SK-N-SH treated with all-trans-retinoic acid at 6 μM for 48 hours (cell line): ENCODE measurements at regions not wholly inside any gene's neighbourhood (a gene's known extent, or its start where the extent isn't known, plus 50 kb on each side); places are given as distances from the start of the nearest gene placed in this dataset.

Source experiments
- ATAC-seq: fragments of 200-7000 bp; cut with Tn5 transposase; 3 replicates; pipeline ENCODE4 v1.9.1; 2020; ENCODE audit warnings: mild to moderate bottlenecking, moderate library complexity
- ARNTL ChIP-seq: fragments of 450-650 bp; formaldehyde crosslinking; IDR thresholded peaks from 2 replicates; pipeline ENCODE4 v1.5.0; 2020; ENCODE audit warnings: low read depth, mild to moderate bottlenecking, moderate library complexity, borderline replicate concordance
- BACH2 ChIP-seq: fragments of 250-450 bp; sonication (Bioruptor Pico); IDR thresholded peaks from 2 replicates; pipeline ENCODE4 v1.9.0; 2021; ENCODE audit warnings: mild to moderate bottlenecking, borderline replicate concordance
- ESRRG ChIP-seq: fragments of 250-450 bp; sonication (Bioruptor Pico); IDR thresholded peaks from 2 replicates; pipeline ENCODE4 v1.6.1; 2021; ENCODE audit warnings: mild to moderate bottlenecking
- GLIS3 ChIP-seq: fragments of 250-450 bp; sonication (Bioruptor Pico); IDR thresholded peaks from 2 replicates; pipeline ENCODE4 v1.5.0; 2020; ENCODE audit warnings: mild to moderate bottlenecking, moderate library complexity
- ISL1 ChIP-seq: fragments of 250-450 bp; sonication (Bioruptor Pico); IDR thresholded peaks from 2 replicates; pipeline ENCODE4 v2.1.2; 2022; ENCODE audit warnings: mild to moderate bottlenecking, moderate library complexity
- OSR1 ChIP-seq: fragments of 250-450 bp; sonication (Bioruptor Pico); IDR thresholded peaks from 2 replicates; pipeline ENCODE4 v1.8.0; 2022; ENCODE audit warnings: moderate library complexity, mild to moderate bottlenecking, inconsistent platforms
- PPARA ChIP-seq: fragments of 250-450 bp; sonication (Bioruptor Pico); IDR thresholded peaks from 2 replicates; pipeline ENCODE4 v1.5.0; 2020; ENCODE audit warnings: mild to moderate bottlenecking, borderline replicate concordance
- RARB ChIP-seq: fragments of 250-450 bp; sonication (Bioruptor Pico); IDR thresholded peaks from 2 replicates; pipeline ENCODE4 v1.8.0; 2021; ENCODE audit warnings: mild to moderate bottlenecking, moderate library complexity
- SNAI2 ChIP-seq: fragments of 250-450 bp; sonication (Bioruptor Pico); IDR thresholded peaks from 2 replicates; pipeline ENCODE4 v1.5.0; 2020; ENCODE audit warnings: mild to moderate bottlenecking, moderate library complexity
- TCF4 ChIP-seq: fragments of 250-450 bp; sonication (Bioruptor Pico); IDR thresholded peaks from 2 replicates; pipeline ENCODE4 v1.8.0; 2021; ENCODE audit warnings: mild to moderate bottlenecking, moderate library complexity, borderline replicate concordance
- TOX ChIP-seq: fragments of 250-450 bp; sonication (Bioruptor Pico); IDR thresholded peaks from 2 replicates; pipeline ENCODE4 v1.8.0; 2021; ENCODE audit warnings: mild to moderate bottlenecking, moderate library complexity, borderline replicate concordance
- ZC3H10 ChIP-seq: fragments of 250-450 bp; sonication (Bioruptor Pico); IDR thresholded peaks from 2 replicates; pipeline ENCODE4 v1.5.1; 2021; ENCODE audit warnings: mild to moderate bottlenecking, moderate library complexity
- ZFP3 ChIP-seq: fragments of 250-450 bp; sonication (Bioruptor Pico); IDR thresholded peaks from 2 replicates; pipeline ENCODE4 v1.5.0; 2020; ENCODE audit warnings: mild to moderate bottlenecking, moderate library complexity
- ZFP30 ChIP-seq: fragments of 450-650 bp; formaldehyde crosslinking; IDR thresholded peaks from 2 replicates; pipeline ENCODE4 v1.5.0; 2022; ENCODE audit warnings: mild to moderate bottlenecking, moderate library complexity
- ZNF565 ChIP-seq: fragments of 450-650 bp; formaldehyde crosslinking; conservative IDR thresholded peaks from 2 replicates; pipeline ENCODE4 v1.5.0; 2020; ENCODE audit warnings: low read depth, mild to moderate bottlenecking, moderate library complexity
- ZNF70 ChIP-seq: fragments of 450-650 bp; formaldehyde crosslinking; IDR thresholded peaks from 2 replicates; pipeline ENCODE4 v1.5.0; 2020; ENCODE audit warnings: mild to moderate bottlenecking, moderate library complexity
- ZNF8 ChIP-seq: fragments of 450-650 bp; formaldehyde crosslinking; IDR thresholded peaks from 2 replicates; pipeline ENCODE4 v1.5.0; 2020; ENCODE audit warnings: mild to moderate bottlenecking, moderate library complexity
- TF ChIP-seq, protein P1 (sequence below): fragments of 250-450 bp; sonication (Bioruptor Pico); IDR thresholded peaks from 2 replicates; pipeline ENCODE4 v1.5.1; 2021; ENCODE audit warnings: mild to moderate bottlenecking, moderate library complexity
- TF ChIP-seq, protein P2 (sequence below): fragments of 250-450 bp; sonication (Bioruptor Pico); IDR thresholded peaks from 2 replicates; pipeline ENCODE4 v1.5.0; 2020; ENCODE audit warnings: mild to moderate bottlenecking, moderate library complexity
- TF ChIP-seq, protein P3 (sequence below): fragments of 250-450 bp; sonication (Bioruptor Pico); IDR thresholded peaks from 2 replicates; pipeline ENCODE4 v1.5.1; 2020; ENCODE audit warnings: low read depth, mild to moderate bottlenecking, moderate library complexity

DNA sequence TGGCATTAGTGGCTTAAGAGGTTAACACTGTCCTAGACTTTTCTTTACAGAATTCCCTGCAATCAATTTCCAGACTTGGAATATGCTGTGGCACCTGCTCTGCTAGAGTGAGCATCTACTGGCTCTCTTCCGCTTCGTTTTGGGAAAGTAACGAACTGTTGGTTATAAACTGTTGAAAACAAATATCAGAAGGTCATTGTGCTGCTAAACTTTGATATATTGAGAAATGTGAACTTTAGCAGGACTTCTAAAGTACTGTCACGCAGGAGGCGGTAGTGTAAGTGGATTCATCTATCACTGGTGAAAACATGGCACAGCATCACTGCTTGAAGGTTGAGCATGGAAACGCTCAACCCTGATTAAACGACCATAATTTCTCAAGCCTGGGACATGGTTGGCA lies 348.9 kb downstream of the FLRT2 start:
- no peak for ATAC-seq
- TF ChIP-seq PPARA (CRISPR knock-in tag): no peak
- TF ChIP-seq TOX (CRISPR knock-in tag): no peak
- no peak for TF ChIP-seq ZFP30 (CRISPR knock-in tag)
- no peak for TF ChIP-seq GLIS3 (CRISPR knock-in tag)
- no peak for TF ChIP-seq ARNTL (CRISPR knock-in tag)
- TF ChIP-seq, protein P1, sequence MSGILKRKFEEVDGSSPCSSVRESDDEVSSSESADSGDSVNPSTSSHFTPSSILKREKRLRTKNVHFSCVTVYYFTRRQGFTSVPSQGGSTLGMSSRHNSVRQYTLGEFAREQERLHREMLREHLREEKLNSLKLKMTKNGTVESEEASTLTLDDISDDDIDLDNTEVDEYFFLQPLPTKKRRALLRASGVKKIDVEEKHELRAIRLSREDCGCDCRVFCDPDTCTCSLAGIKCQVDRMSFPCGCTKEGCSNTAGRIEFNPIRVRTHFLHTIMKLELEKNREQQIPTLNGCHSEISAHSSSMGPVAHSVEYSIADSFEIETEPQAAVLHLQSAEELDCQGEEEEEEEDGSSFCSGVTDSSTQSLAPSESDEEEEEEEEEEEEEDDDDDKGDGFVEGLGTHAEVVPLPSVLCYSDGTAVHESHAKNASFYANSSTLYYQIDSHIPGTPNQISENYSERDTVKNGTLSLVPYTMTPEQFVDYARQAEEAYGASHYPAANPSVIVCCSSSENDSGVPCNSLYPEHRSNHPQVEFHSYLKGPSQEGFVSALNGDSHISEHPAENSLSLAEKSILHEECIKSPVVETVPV (CRISPR knock-in tag): no peak
- TF ChIP-seq, protein P2, sequence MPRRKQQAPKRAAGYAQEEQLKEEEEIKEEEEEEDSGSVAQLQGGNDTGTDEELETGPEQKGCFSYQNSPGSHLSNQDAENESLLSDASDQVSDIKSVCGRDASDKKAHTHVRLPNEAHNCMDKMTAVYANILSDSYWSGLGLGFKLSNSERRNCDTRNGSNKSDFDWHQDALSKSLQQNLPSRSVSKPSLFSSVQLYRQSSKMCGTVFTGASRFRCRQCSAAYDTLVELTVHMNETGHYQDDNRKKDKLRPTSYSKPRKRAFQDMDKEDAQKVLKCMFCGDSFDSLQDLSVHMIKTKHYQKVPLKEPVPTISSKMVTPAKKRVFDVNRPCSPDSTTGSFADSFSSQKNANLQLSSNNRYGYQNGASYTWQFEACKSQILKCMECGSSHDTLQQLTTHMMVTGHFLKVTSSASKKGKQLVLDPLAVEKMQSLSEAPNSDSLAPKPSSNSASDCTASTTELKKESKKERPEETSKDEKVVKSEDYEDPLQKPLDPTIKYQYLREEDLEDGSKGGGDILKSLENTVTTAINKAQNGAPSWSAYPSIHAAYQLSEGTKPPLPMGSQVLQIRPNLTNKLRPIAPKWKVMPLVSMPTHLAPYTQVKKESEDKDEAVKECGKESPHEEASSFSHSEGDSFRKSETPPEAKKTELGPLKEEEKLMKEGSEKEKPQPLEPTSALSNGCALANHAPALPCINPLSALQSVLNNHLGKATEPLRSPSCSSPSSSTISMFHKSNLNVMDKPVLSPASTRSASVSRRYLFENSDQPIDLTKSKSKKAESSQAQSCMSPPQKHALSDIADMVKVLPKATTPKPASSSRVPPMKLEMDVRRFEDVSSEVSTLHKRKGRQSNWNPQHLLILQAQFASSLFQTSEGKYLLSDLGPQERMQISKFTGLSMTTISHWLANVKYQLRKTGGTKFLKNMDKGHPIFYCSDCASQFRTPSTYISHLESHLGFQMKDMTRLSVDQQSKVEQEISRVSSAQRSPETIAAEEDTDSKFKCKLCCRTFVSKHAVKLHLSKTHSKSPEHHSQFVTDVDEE: no peak
- no peak for TF ChIP-seq ZC3H10 (CRISPR knock-in tag)
- no peak for TF ChIP-seq SNAI2 (CRISPR knock-in tag)
- no peak for TF ChIP-seq ZNF8
- no peak for TF ChIP-seq ZNF70
- TF ChIP-seq RARB (CRISPR knock-in tag): no peak
- TF ChIP-seq, protein P3, sequence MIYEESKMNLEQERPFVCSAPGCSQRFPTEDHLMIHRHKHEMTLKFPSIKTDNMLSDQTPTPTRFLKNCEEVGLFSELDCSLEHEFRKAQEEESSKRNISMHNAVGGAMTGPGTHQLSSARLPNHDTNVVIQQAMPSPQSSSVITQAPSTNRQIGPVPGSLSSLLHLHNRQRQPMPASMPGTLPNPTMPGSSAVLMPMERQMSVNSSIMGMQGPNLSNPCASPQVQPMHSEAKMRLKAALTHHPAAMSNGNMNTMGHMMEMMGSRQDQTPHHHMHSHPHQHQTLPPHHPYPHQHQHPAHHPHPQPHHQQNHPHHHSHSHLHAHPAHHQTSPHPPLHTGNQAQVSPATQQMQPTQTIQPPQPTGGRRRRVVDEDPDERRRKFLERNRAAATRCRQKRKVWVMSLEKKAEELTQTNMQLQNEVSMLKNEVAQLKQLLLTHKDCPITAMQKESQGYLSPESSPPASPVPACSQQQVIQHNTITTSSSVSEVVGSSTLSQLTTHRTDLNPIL (CRISPR knock-in tag): no peak
- TF ChIP-seq ESRRG: no peak
- no peak for TF ChIP-seq ISL1 (CRISPR knock-in tag)
- TF ChIP-seq, all 23 proteins: peak for 0

DNA sequence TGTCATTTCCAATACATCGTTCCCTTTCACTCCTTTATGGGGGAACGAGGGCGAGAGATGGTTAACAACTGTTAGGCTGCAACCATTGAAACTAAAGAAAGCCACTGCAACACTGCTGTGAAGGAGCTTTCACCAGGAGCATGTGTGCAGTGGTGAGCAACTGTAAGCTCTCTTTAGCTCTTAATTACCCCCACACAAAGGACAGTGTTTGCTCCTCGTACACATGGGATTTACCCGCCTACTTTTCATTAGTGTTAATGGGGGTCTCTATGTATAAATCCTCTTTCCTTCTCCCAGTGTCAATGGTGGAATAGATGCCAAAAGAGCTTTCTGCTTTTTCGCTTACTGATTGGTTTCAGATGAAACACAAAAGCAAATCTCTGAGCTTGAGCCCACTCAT lies 343.1 kb downstream of the FLRT2 start:
- TF ChIP-seq TOX (CRISPR knock-in tag) (no peak), TCF4 (no peak), ZC3H10 (CRISPR knock-in tag) (no peak), SNAI2 (CRISPR knock-in tag) (no peak), GLIS3 (CRISPR knock-in tag) (no peak), BACH2 (no peak), PPARA (CRISPR knock-in tag) (no peak)
- no peak for ATAC-seq

DNA sequence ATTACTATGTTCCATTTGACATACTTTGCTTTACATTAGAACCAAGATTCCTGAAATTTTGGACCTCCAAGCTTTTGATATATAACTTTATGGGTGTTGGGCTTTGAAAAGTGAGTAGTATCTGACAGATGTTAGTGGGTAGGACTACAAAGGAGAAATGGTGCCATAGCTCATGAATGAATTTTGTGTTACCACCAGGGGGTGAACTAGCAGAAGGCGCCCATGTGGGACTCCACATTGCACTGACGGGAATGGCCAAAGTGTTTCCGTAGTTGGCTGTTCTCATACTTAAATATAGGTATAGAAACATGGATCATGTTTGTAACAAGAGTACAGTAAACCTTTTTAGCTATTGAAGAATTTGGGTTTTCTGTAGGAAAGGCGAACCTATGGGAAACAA lies 337.5 kb downstream of the FLRT2 start:
- TF ChIP-seq, protein P2: no peak
- ATAC-seq: no peak

DNA sequence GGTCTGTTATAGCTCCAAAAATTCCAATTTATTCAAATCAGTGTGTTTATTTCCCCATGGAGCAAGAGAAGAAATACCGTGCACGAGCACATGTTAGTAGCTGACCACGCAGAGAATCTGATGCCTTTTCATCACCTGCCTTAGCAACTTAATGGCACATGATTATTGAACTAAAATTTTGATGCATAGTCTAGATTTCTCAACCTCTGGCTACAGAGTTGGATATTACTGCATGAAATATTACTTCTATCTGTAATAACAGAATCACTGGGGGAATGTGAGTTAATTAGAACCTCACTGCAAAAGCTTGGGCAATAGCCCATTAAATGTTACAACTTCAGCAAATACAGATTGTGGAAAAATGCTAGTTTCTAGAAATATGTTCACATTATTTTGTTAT lies 335.8 kb downstream of the FLRT2 start:
- TF ChIP-seq BACH2 (no peak), ZNF565 (CRISPR knock-in tag) (no peak), ZNF70 (no peak), PPARA (CRISPR knock-in tag) (no peak), ZFP3 (no peak), OSR1 (no peak), ZNF8 (no peak)
- TF ChIP-seq, protein P2: no peak
- TF ChIP-seq, all 23 proteins: peak for 0
- no peak for ATAC-seq
